ENCODE measurements at regions not wholly inside any gene's neighbourhood (a gene's known extent, or its start where the extent isn't known, plus 50 kb on each side); places are given as distances from the start of the nearest gene placed in this dataset.

GRCh38 chr16:6104428-6104827, 1006.8 kb upstream of the EEF2KMT start:
- intact Hi-C loops (cut with micrococcal nuclease) = no loop called here

- intact Hi-C loops (cut with micrococcal nuclease) = no loop called here
Observed at GRCh38 chr16:6103561-6103960, 1006.0 kb upstream of the EEF2KMT start.

GRCh38 chr16:6099102-6099501, 1001.5 kb upstream of the EEF2KMT start:
- intact Hi-C loops (cut with micrococcal nuclease) = no loop called here

GRCh38 chr16:6096931-6097670, 999.5 kb upstream of the EEF2KMT start:
- intact Hi-C loops (cut with micrococcal nuclease) = no loop called here

GRCh38 chr16:6095414-6095813, 997.8 kb upstream of the EEF2KMT start:
- intact Hi-C loops (cut with micrococcal nuclease) = no loop called here

GRCh38 chr16:6091021-6091420, 993.4 kb upstream of the EEF2KMT start:
- intact Hi-C loops (cut with micrococcal nuclease) = no loop called here

- intact Hi-C loops (cut with micrococcal nuclease) = no loop called here
Observed at GRCh38 chr16:6081320-6081976, 983.9 kb upstream of the EEF2KMT start.

GRCh38 chr16:6076631-6077030, 979.0 kb upstream of the EEF2KMT start:
- intact Hi-C loops (cut with micrococcal nuclease) = no loop called here

- intact Hi-C loops (cut with micrococcal nuclease) = no loop called here
Observed at GRCh38 chr16:6068063-6068462, 970.5 kb upstream of the EEF2KMT start.

GRCh38 chr16:6066652-6067051, 969.1 kb upstream of the EEF2KMT start:
- intact Hi-C loops (cut with micrococcal nuclease) = no loop called here

- intact Hi-C loops (cut with micrococcal nuclease) = no loop called here
Observed at GRCh38 chr16:6063526-6063925, 965.9 kb upstream of the EEF2KMT start.

- intact Hi-C loops (cut with micrococcal nuclease) = no loop called here
Observed at GRCh38 chr16:6059671-6060070, 962.1 kb upstream of the EEF2KMT start.

- intact Hi-C loops (cut with micrococcal nuclease) = no loop called here
Observed at GRCh38 chr16:6057821-6058220, 960.2 kb upstream of the EEF2KMT start.

GRCh38 chr16:6048017-6048416, 950.4 kb upstream of the EEF2KMT start:
- intact Hi-C loops (cut with micrococcal nuclease) = no loop called here

GRCh38 chr16:6047325-6047724, 949.7 kb upstream of the EEF2KMT start:
- intact Hi-C loops (cut with micrococcal nuclease) = no loop called here

- intact Hi-C loops (cut with micrococcal nuclease) = no loop called here
Observed at GRCh38 chr16:6038941-6039645, 941.5 kb upstream of the EEF2KMT start.

GRCh38 chr16:6035161-6035560, 937.6 kb upstream of the EEF2KMT start:
- intact Hi-C loops (cut with micrococcal nuclease) = no loop called here

GRCh38 chr16:6034511-6034910, 936.9 kb upstream of the EEF2KMT start:
- intact Hi-C loops (cut with micrococcal nuclease) = no loop called here

GRCh38 chr16:6032438-6032837, 934.8 kb upstream of the EEF2KMT start:
- intact Hi-C loops (cut with micrococcal nuclease) = no loop called here

GRCh38 chr16:6031567-6031966, 934.0 kb upstream of the EEF2KMT start:
- intact Hi-C loops (cut with micrococcal nuclease) = no loop called here

- intact Hi-C loops (cut with micrococcal nuclease) = no loop called here
Observed at GRCh38 chr16:6031102-6031501, 933.5 kb upstream of the EEF2KMT start.

GRCh38 chr16:6027733-6028132, 930.1 kb upstream of the EEF2KMT start:
- intact Hi-C loops (cut with micrococcal nuclease) = no loop called here

Data from T-helper 1 cell treated with Interleukin-12 subunit alpha and Interleukin-12 subunit beta and Interleukin-4 antibody, amounts not matched to agents 30 ng/mL and 1 ng/mL, for 36 hours (primary cell).